Amniotic stem cell (primary cell): ENCODE measurements at regions not wholly inside any gene's neighbourhood (a gene's known extent, or its start where the extent isn't known, plus 50 kb on each side); places are given as distances from the start of the nearest gene placed in this dataset.
A peak's percentile ranks its signal among the peaks of the same experiment; 100 is the strongest.

Source experiments
- DNase-seq: peaks from one replicate; lab custom pipeline; 2025; lab: John Stamatoyannopoulos, UW

DNA sequence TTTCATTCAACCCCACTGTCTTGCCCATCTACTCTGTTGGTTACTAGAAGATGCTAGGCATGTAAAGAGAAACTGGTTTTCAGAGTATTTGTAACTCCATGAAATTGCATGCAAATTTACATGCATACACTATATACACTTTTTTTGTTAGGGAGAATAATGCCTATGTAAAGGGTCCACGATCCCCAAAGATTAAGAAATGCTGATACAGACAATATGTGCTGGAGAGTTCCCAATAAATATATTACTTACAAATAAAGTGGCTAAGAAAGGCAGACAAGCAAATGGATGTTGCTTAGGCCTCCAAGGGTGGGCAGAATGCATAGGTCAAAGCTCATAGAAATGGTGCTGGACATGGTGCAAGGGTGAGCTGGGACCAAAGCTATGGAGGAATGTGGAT lies 109.6 kb upstream of the NHSL1 start:
- no peak for DNase-seq

DNA sequence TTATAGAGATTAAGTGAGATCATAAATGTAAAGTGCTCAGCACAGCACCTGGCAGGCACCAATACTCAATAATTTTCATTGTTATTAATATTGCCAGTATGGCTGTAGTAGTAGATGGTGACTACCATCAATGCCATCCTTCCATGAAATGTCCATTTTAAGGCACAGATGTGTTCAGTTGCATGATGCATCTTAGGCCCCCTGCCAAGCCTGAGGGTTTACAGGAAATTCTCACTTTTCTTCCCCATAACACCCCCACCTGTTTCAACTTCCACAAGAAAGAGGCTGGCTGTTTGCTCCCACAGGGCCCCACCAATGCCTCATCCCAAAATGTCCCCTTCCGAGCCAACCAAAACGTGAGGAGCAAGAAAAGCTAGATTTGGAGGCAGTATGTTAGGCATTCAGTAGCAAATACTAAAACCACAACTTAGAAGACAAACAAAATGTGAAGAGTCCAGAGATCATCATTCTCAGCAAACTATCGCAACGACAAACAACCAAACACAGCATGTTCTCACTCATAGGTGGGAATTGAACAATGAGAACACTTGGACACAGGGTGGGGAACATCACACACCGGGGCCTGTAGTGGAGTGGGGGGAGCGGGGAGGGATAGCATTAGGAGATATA lies 110.6 kb upstream of the NHSL1 start:
- no peak for DNase-seq

DNA sequence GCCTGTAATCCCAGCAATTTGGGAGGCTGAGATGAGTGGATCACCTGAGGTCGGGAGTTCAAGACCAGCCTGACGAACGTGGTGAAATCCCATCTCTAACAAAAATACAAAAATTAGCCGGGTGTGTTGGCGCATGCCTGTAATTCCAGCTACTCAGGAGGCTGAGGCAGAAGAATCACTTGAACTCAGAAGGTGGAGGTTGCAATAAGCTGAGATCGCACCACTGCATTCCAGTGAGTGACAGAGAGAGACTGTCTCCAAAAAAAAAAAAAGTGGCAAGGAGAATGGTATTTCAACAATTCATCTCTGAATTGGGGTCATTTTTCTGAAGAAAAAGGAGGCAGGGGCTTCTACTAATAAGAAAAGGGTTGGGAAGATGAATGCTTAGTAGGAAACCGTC lies 111.5 kb upstream of the NHSL1 start:
- DNase-seq = no peak

DNA sequence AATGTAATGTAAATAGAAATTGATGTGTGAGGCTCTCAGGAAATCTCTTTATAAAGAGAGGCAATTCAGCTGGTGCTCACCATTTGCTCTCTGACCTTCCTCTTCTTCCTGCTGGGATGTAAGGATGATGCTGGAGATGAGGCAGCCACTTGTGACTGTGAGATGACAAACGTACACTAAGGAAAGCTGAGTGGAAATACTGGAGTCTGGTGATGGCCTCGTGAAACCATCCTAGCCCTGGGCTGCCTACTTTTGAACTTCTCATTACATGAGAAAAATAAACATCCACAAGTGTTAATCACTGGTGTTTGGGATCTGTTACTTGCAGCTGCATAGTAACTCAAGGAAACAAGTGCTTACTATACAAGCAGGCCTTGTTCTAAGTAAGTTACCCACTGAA lies 114.9 kb upstream of the NHSL1 start:
- no peak for DNase-seq

DNA sequence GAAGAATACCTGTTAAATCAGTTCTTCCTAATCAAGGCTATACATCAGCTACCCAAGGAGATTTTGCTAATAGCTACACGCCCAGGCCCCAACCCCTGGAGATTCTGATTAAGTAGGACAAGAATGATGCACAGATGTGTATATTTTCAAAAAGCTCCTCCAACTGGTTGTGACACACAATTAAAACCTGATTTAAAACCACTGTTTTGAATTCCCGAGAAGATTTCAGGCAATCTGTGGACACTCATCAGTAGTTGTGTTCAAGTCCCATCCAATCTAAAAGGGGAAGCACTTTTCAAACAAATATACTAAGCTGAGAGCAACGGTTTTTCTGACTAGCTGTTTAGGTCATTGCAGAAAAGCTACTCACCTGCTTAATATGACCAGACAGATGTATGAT lies 118.9 kb upstream of the NHSL1 start:
- DNase-seq = no peak

DNA sequence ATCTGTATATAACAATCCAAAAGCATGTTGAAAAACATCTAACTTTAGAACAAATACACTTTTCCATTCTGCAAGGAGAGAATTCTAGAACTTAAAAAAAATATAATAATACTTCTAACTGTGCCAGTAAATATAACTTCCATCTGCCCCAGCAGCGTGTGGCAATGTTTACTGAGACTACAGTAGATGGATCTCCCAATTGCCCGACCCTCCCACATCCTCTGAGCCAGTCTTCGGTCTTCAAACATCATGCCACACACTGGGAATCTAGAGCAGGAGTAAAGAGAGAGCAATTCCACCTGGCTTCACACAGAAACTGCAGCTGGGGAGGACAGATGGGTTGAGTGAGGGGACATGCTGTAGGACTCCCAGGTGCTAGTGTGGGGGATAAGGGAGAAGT lies 121.3 kb upstream of the NHSL1 start:
- no peak for DNase-seq

DNA sequence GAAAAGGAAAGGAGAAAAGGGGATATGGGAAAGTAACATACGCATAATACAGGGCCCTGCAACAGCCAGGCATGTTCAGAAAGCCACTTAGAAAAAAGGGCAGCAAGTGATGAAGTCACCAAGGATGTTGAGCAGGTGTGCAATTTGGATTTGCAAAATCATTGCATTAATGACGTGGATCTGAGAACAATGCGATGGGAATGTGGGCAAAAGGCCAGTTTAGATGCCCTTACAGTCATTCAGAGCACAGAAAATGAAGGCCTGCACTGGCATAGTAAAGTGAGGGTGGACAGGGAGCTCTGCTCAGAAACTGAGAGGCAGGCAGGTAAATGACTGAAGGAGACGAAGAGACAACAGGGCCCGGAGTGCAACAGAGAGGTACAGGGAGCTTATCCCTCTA lies 123.7 kb upstream of the NHSL1 start:
- DNase-seq = no peak

DNA sequence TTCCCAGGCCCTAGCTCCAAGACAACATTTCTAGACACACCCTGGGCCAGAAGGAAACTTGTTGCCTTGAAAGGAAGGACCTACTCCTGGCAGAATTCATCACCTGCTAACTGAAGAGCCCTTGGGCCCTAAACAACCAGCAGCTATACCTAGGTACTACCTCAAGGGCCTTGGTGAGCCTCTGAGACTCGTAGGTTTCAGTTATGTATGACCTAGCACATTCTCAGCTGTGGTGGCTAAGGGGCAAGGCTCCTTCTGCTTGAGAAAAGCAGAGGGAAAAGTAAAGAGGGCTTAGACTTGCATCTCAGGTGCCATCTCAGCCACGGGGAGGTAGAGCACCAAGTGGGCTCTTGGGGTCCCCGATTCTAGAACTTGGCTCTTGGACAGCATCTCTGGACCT lies 132.3 kb upstream of the NHSL1 start:
- DNase-seq = no peak

DNA sequence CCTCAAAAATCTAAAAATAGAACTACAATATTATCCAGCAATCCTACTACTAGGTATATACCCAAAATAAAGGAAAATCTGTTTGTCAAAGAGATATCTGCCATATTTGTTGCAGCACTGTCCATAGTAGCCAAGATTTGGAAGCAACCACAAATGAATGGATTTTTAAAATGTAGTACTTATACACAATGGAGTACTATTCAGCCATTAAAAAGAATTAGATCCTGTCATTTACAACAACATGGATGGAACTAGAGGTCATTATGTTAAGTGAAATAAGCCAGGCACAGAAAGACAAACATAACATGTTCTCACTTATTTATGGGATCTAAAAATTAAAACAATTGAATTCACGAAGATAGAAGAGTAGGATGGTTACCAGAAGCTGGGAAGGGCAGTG lies 135.7 kb upstream of the CCDC28A start:
- no peak for DNase-seq

DNA sequence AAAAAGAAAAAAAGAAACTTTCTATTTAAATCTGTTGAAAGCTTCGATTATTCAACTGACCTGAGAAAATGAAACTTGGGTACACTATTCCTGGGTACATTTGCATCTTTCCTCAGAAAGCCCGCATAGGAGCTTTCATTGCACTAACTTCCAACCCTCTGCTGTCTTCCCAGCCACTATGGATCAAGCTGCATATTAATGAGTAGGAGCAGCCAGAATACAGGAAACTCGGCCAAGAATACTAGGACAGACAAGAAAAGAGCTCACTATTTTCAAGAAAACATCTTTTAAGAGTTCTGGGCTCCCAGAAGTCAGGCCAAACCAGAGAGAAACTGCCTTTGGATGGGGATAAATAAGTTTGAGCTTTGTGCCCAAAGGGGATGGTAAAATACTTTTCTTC lies 135.0 kb upstream of the CCDC28A start:
- no peak for DNase-seq

DNA sequence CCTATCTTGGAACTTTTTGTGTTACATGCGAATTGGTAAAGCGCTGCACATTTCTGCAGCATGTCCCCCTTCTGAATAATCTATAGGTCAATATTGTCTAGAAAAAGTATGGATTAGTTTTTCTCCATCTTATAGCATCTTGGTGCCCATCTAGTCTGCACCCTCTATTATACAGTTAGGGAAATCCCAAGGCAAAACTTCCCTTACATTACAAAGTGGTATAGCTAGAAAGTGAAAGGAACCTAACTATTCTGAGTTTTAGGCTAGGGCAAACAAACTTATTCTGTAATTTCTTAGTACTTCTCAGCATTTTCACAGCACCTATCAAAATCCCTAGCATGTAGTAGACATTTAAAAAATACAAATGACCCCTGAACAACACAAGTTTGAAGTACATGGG lies 133.5 kb upstream of the CCDC28A start:
- no peak for DNase-seq

DNA sequence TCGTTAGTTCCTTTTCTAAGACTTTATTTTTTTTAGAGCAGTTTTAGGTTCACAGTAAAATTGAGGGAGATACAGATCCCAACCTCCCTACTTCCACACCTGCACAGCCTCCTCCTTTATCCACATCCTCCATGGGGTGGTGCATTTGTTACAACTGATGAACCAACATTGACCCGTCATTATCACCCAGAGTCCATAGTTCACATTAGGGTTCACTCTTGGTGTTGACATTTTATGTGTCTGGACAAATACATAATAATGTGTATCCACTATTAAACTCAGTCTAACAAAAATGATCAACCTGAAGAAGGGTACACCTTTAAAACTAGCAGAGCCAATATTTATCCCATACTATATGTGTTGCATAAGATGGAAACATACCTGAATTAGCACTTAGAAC lies 130.4 kb upstream of the CCDC28A start:
- DNase-seq = no peak

DNA sequence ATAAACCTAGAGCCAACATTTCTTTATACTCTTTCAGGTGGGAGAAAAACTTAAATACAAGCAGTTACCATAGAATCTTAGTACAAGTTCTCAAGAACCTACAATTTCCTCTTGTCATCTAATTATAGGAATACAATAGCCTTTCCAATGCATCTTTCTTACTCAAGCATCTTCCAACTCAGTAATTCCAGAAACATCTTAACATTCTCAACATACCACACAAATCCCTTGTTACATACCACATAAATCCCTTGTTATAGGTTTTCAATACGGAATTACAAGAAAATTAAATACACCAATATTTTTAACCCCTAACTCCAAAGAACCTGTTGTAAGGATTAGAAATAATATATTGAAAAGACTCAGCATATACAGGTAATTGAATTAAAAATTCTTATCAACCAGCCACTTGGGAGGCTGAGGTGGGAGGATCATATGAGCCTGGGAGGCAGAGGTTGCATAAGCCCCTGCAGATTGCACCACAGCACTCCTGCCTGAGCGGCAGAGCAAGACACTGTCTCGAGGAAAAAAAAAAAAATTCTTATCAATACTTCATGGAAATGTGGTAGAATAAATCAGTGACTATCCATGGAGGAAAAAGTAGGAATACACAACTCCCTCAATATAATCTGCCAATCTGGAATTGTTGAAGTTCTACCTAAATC lies 127.5 kb upstream of the CCDC28A start:
- DNase-seq = no peak

DNA sequence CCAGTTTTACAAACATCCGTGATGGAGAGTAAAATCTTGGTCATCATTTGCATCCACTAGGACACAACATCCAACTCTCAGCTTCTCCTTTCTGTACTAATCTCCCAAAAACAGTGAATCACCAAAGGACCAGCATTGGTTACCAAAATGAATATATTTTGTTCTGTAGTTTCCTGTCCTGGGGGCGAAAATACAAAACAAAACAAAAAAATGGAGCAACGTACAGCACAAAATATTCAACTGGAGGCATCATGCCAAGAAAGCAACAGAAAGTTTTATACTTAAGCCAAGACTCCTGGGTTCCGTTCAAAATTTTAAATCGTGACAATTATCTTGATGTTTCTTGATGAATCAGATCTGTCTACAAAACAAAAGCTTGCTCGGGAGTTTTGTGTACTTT lies 126.6 kb upstream of the CCDC28A start:
- DNase-seq = peak; percentile 67

DNA sequence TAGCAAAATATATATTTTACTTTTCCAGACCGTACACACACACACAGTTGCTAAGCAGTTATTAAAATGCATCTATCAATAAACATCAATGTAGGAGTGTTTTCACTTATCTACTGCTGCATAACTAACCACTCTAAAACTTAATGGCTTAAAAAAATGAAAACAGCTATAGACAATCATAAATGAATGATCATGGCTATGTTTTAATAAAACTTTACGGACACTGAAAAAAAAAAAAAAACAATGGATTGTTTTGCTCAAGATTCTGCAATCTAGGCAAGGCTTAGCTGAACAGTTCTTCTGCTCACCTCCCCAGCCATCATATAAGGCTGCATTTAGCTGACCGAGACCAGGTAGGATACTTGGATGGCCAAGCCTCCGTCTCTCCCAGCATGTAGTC lies 125.4 kb upstream of the CCDC28A start:
- DNase-seq = no peak

DNA sequence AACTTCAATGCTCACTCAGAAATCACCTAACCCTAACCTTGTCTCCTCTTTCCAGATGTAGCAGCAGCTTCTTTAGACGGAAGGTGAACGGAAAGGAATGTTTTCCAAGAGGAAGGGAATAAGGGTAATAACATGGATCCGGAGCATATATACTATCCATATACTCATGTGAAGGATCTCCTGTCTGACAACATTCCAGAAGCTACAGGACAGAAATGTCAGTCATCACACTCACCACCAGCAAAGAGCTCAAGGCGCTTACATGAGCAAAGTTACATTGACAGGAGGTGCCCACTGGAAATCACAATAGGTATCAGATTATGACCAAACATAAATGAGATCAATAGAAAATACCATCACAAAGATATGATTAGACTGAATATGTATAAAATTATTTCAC lies 122.1 kb upstream of the CCDC28A start:
- DNase-seq = no peak

DNA sequence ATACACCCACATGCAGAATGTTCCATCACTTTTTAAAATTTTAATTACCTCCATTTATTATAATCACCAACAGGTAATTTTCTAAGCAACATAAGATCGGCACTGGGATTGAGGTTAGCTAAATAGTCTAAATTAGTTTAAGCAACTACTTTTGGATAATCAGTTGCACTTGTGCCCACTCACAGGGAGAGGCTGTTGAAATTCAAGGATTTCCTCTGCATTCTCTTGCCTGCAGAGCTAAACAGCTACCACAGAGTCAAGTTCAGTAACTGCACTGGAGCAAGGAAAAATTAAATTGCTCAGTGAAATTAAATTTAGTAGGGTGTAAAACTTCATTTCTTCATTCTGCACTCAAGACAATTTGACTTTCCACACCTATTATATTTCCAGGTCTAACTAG lies 120.7 kb upstream of the CCDC28A start:
- no peak for DNase-seq

DNA sequence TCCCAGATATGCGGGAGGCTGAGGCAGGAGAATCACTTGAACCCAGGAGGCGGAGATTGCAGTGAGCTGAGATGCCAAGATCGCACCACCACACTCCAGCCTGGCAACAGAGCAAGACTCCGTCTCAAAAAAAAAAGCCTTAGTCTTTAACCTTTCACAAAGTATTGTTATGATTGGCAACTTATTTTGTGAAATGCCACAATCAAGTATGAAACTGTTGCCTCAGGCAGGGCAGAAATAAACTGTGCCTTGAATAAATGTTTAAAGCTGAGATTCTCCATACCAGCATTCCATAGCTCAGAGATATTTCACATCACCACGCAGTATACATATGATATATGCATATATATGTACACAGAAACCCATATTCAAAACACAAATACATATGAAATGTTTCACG lies 120.1 kb upstream of the CCDC28A start:
- DNase-seq = no peak

DNA sequence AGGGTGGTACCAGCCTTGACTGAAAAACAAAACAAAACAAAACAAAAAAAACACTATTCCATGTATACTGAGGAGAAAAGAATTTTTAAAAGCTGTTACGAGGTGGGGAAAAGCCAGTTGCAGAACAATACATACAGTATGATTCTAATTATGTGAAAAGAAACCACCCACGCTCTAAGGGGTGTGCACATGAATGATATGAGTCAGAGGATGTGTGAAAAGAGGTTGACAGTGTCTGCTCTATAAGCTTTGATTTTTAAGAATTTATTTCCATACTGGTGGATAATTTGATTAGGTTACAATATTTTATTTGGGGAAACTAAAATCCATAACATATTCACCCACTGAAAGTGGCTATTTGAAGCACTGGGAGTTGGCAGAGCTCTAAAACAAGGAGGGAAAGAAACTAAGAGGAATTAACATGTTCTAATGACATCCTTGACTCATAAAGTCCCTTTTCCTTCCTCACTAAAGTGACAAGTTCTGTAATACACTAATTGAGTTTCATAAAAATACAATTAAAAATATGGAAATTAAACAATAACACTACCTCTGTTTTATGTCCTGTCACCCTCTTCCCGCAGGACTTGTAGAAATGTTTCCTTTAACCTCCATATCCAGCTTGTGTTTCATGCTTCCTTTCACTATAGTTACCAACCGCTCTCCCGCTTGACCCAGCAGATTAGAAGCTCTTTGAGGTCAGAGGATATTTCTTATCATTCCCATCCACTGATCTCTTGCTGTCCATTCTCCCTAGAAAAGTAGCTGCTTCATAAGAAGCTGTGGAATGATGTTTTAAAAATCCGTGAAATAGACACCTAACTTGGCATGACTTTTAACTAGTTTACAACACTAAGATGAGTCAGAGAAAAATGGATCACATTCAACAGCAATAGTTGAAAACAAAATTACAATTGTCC lies 118.6 kb upstream of the CCDC28A start:
- no peak for DNase-seq

DNA sequence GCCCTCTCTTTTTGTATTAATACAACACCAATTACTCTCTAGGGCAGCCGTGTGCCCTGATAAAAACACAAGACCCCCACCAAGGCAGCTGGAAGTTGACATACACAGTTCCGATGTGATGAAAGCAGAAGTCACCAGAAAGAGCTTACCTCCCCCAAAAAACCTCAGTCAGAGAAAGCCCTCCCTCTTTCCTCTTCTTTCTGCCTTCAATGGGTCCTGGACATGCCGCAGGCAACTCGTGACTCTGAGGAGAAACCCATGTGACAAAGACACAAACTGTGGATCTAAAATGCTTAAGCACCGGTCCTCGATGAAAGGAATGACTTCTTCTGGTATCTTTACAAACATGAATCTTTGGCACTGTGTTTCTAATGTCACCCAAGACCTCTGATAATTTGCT lies 117.7 kb upstream of the CCDC28A start:
- DNase-seq = no peak

DNA sequence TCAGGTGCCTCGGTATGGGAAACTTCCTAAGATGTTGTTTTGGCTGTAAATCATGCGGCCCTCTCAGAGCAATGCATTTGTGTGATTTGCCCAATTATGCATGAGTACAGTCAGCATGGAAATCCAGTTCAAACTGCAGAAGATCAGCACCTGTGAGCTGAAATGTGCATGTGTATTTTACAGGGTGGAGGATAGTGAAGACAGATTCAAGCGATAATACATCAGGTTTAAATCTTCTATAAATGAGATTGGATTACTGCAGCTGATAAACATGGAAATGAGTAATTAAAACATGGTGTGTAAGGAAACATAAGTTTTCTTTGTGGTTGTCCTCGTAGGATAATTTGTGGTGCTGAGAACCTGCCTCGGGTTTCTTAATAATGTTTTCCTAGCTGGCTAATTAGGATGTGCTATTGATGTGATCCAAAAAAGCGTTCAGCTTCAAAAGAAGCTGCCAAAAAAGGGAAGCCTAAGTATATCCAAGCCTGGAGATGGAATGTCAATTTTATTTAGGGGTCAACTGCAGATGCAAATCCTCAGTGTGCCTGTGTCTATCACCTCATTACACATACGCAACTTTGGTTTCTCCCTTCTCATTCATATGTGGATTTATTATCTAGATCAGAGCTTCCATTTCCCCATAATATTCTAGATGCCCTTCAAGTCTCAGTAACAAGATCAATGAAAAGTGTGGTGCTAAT lies 117.1 kb upstream of the CCDC28A start:
- DNase-seq = no peak

DNA sequence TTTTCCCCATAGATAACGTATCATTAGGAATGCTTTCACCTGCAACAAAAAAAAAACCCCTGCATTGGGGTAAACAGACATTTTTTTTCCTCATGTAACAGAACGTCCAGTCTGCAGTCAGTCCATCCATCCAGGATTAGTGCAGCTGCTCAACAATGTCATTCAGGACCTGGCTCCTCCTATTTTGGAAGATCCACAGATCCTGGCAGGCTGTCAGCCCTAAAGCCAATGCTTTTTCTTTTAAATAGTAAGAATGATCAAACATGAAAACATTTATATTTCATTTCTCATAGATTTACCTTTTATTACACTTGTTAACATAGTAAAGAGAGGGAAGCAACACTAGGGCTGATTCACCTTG lies 116.5 kb upstream of the CCDC28A start:
- no peak for DNase-seq

DNA sequence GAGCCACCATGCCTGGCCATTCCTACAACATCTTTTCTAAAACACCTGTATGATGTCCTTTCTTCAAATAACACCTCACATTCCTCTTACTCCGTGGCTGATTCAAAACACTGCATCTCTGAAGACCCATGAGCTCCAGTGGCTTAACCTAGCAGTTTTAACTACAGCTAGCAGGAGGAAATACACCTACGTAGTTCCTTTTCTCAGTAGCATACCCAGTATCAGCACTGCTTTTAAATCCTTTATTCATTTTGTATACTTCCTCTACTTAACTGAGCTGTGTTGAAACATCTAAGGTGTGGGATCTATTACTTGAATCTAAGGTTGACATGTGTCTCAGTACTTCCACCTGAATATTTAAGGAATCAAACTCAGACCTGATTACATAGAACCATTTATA lies 113.6 kb upstream of the CCDC28A start:
- no peak for DNase-seq
